IMR-90 (cell line): ENCODE measurements at regions not wholly inside any gene's neighbourhood (a gene's known extent, or its start where the extent isn't known, plus 50 kb on each side); places are given as distances from the start of the nearest gene placed in this dataset.

Source experiments
- ATAC-seq: fragments of 200-7000 bp; cut with Tn5 transposase; 2 replicates; pipeline ENCODE4 v1.9.1; 2020; ENCODE audit warnings: low read depth, mild to moderate bottlenecking, moderate library complexity
- BruUV-seq: library from RNA; stranded (reverse); fragments of 400-500 nt; replicated peaks from 2 replicates; lab custom pipeline; 2021; lab: Mats Ljungman, UMichigan
- CTCF ChIA-PET: fragments of 300-600 bp; formaldehyde crosslinking; extraction: SDS; loops from one replicate; lab custom pipeline; 2021; ENCODE audit warnings: antibody characterized with exemption; lab: Yijun Ruan, JAX
- POLR2A ChIA-PET: fragments of 300-600 bp; sonication (Branson Sonifier 250); formaldehyde crosslinking; loops from one replicate; lab custom pipeline; 2022; ENCODE audit warnings: antibody characterized with exemption; ENCODE audit not compliant: unreplicated experiment; lab: Charles Lee
- DNase-seq: peaks from one replicate; pipeline ENCODE4 v3.0.0; 2013
- H2AFZ ChIP-seq: replicated peaks from 2 replicates; pipeline ENCODE3; 2013; ENCODE audit warnings: low read length, mild to moderate bottlenecking; ENCODE audit not compliant: poor library complexity
- H2AK5ac ChIP-seq: 2 replicates; pipeline ENCODE4 v1.6.1; 2013; ENCODE audit warnings: low read depth, low read length, inconsistent platforms
- H2AK9ac ChIP-seq: replicated peaks from 2 replicates; pipeline ENCODE3; 2013; ENCODE audit warnings: mild to moderate bottlenecking, low read depth, low read length, moderate library complexity; ENCODE audit not compliant: poor library complexity
- H2BK120ac ChIP-seq: 2 replicates; pipeline ENCODE4 v1.6.1; 2013; ENCODE audit warnings: low read depth, low read length, inconsistent platforms
- H2BK15ac ChIP-seq: 3 replicates; pipeline ENCODE4 v1.6.1; 2013; ENCODE audit warnings: low read depth, low read length, inconsistent platforms
- H2BK20ac ChIP-seq: 2 replicates; pipeline ENCODE4 v1.6.1; 2013; ENCODE audit warnings: low read depth, mild to moderate bottlenecking, inconsistent platforms, low read length, moderate library complexity
- H2BK5ac ChIP-seq: 2 replicates; pipeline ENCODE4 v1.6.1; 2013; ENCODE audit warnings: mild to moderate bottlenecking, low read depth, low read length, inconsistent platforms; ENCODE audit not compliant: poor library complexity, severe bottlenecking
- H3K14ac ChIP-seq: replicated peaks from 2 replicates; pipeline ENCODE4 v1.6.1; 2013; ENCODE audit warnings: low read depth, low read length, inconsistent platforms
- H3K18ac ChIP-seq: 2 replicates; pipeline ENCODE4 v1.6.1; 2013; ENCODE audit warnings: low read depth, low read length, control low read depth
- H3K23ac ChIP-seq: 2 replicates; pipeline ENCODE4 v1.6.1; 2013; ENCODE audit warnings: low read depth, low read length, inconsistent platforms
- H3K27ac ChIP-seq: 2 replicates; pipeline ENCODE4 v1.5.1; 2013; ENCODE audit warnings: mild to moderate bottlenecking, control low read depth, low read length; ENCODE audit not compliant: insufficient read depth
- H3K27me3 ChIP-seq: 2 replicates; pipeline ENCODE4 v1.6.1; 2013; ENCODE audit warnings: low read length; ENCODE audit not compliant: control insufficient read depth, insufficient read depth
- H3K36me3 ChIP-seq: 2 replicates; pipeline ENCODE4 v1.6.1; 2013; ENCODE audit warnings: low read length, mixed read lengths; ENCODE audit not compliant: control insufficient read depth, insufficient read depth
- H3K4ac ChIP-seq: 2 replicates; pipeline ENCODE4 v1.6.1; 2013; ENCODE audit warnings: low read depth, low read length, inconsistent platforms
- H3K4me1 ChIP-seq: 2 replicates; pipeline ENCODE4 v1.6.1; 2013; ENCODE audit warnings: low read length, mixed read lengths; ENCODE audit not compliant: control insufficient read depth, insufficient read depth
- H3K4me2 ChIP-seq: 2 replicates; pipeline ENCODE4 v1.6.1; 2013; ENCODE audit warnings: low read depth, mild to moderate bottlenecking, control low read depth, low read length, moderate library complexity
- H3K4me3 ChIP-seq: 2 replicates; pipeline ENCODE4 v1.5.1; 2013; ENCODE audit warnings: low read depth, mild to moderate bottlenecking, control low read depth, low read length, moderate library complexity; ENCODE audit not compliant: insufficient read depth
- H3K56ac ChIP-seq: 2 replicates; pipeline ENCODE4 v1.6.1; 2013; ENCODE audit warnings: low read length, inconsistent platforms; ENCODE audit not compliant: insufficient read depth; ENCODE audit errors: extremely low read depth
- H3K79me1 ChIP-seq, 2 experiments: 2 replicates each; pipeline ENCODE4 v1.6.1; 2013; ENCODE audit warnings: low read length in 2 of 2, inconsistent platforms in 1 of 2, low read depth in 1 of 2
- H3K9ac ChIP-seq: 2 replicates; pipeline ENCODE4 v1.6.1; 2013; ENCODE audit warnings: low read depth, low read length, control low read depth
- H3K9me1 ChIP-seq: 2 replicates; pipeline ENCODE4 v1.6.1; 2013; ENCODE audit warnings: low read length, inconsistent platforms; ENCODE audit not compliant: insufficient read depth
- H3K9me3 ChIP-seq: 2 replicates; pipeline ENCODE4 v1.6.1; 2013; ENCODE audit warnings: low read length; ENCODE audit not compliant: control insufficient read depth, insufficient read depth
- H4K20me1 ChIP-seq: 2 replicates; pipeline ENCODE4 v1.6.1; 2013; ENCODE audit warnings: low read length, inconsistent platforms; ENCODE audit not compliant: insufficient read depth
- H4K5ac ChIP-seq: 2 replicates; pipeline ENCODE4 v1.6.1; 2013; ENCODE audit warnings: mild to moderate bottlenecking, low read depth, low read length, control low read depth
- H4K8ac ChIP-seq, 2 experiments: 2 replicates each; pipeline ENCODE4 v1.6.1; 2013; ENCODE audit warnings: low read depth in 2 of 2, low read length in 2 of 2, control low read depth in 1 of 2, inconsistent platforms in 1 of 2
- H4K91ac ChIP-seq: 2 replicates; pipeline ENCODE4 v1.6.1; 2013; ENCODE audit warnings: low read depth, low read length, inconsistent platforms; ENCODE audit not compliant: insufficient read depth
- BHLHE40 ChIP-seq: fragments of 150-350 bp; IDR thresholded peaks from 2 replicates; pipeline ENCODE4 v1.6.1; 2016; ENCODE audit warnings: mild to moderate bottlenecking, low read depth, low read length
- CHD1 ChIP-seq: IDR thresholded peaks from 2 replicates; pipeline ENCODE4 v1.6.1; 2012; ENCODE audit warnings: low read depth, low read length, improper control_type of control experiment
- CTCF ChIP-seq: conservative IDR thresholded peaks from 2 replicates; pipeline ENCODE4 v1.5.1; 2012; ENCODE audit warnings: mild to moderate bottlenecking, low read depth, low read length, improper control_type of control experiment
- FOS ChIP-seq: fragments of 150-350 bp; IDR thresholded peaks from 2 replicates; pipeline ENCODE4 v1.6.1; 2016; ENCODE audit warnings: low read depth, low read length
- MAFK ChIP-seq: IDR thresholded peaks from 2 replicates; pipeline ENCODE4 v1.6.1; 2012; ENCODE audit warnings: low read depth, low read length, improper control_type of control experiment
- MAZ ChIP-seq: IDR thresholded peaks from 2 replicates; pipeline ENCODE4 v1.6.1; 2012; ENCODE audit warnings: low read depth, mild to moderate bottlenecking, low read length, improper control_type of control experiment, moderate library complexity, borderline replicate concordance
- MXI1 ChIP-seq: IDR thresholded peaks from 2 replicates; pipeline ENCODE4 v1.6.1; 2012; ENCODE audit warnings: low read depth, mild to moderate bottlenecking, low read length, moderate library complexity, borderline replicate concordance
- NFE2L2 ChIP-seq: fragments of 150-350 bp; IDR thresholded peaks from 2 replicates; pipeline ENCODE4 v1.6.1; 2016; ENCODE audit warnings: low read depth, mild to moderate bottlenecking, low read length
- POLR2A ChIP-seq: IDR thresholded peaks from 2 replicates; pipeline ENCODE4 v1.6.1; 2012; ENCODE audit warnings: mild to moderate bottlenecking, low read depth, low read length
- RAD21 ChIP-seq: IDR thresholded peaks from 2 replicates; pipeline ENCODE4 v1.6.1; 2012; ENCODE audit warnings: low read length, improper control_type of control experiment
- RCOR1 ChIP-seq: IDR thresholded peaks from 2 replicates; pipeline ENCODE4 v1.6.1; 2012; ENCODE audit warnings: mild to moderate bottlenecking, low read length, improper control_type of control experiment; ENCODE audit not compliant: insufficient replicate concordance
- RFX5 ChIP-seq: IDR thresholded peaks from 2 replicates; pipeline ENCODE4 v1.8.0; 2012; ENCODE audit warnings: low read depth, mild to moderate bottlenecking, low read length, moderate library complexity
- USF2 ChIP-seq: fragments of 150-350 bp; IDR thresholded peaks from 2 replicates; pipeline ENCODE4 v1.6.1; 2017; ENCODE audit warnings: mild to moderate bottlenecking, antibody characterized with exemption, low read length, low read depth
- WGBS, 2 experiments: methylation state at CpG; one replicate each; pipeline versions ENCODE4 v1.1.5 to v1.1.7; 2013; ENCODE audit warnings: missing lambda C conversion rate in 2 of 2; ENCODE audit not compliant: insufficient read length in 1 of 2; ENCODE audit errors: extremely low coverage in 2 of 2; 5-methylcytosine and 5-hydroxymethylcytosine counted together
- dilution Hi-C: fragments of 300-500 bp; cut with HindIII; formaldehyde crosslinking; loops from one replicate; pipeline ENCODE4 v1.14.3; 2018; ENCODE audit warnings: low sequenced_read_pairs; ENCODE audit not compliant: unreplicated experiment
- in situ Hi-C: fragments of 300-500 bp; cut with MboI; formaldehyde crosslinking; loops from 3 replicates; pipeline ENCODE4 v1.14.3; 2019; ENCODE audit warnings: low sequenced_read_pairs, inconsistent platforms, mixed read lengths
- intact Hi-C: fragments of 100-400 bp; cut with micrococcal nuclease; formaldehyde crosslinking; loops from 2 replicates; pipeline ENCODE4 v1.10.0; 2022

GRCh38 chr1:30273021-30273325 is 450.4 kb downstream of the MATN1 start:
- dilution Hi-C loops, result no loop called here
- H4K5ac ChIP-seq, result no peak overlapping the region
- ChIA-PET POLR2A (no interaction called here), CTCF (no interaction called here)
- no peak for TF ChIP-seq NFE2L2
- no peak for TF ChIP-seq RFX5
- TF ChIP-seq FOS, result no peak
- no peak for TF ChIP-seq CHD1
- no peak for TF ChIP-seq RAD21
- no peak for TF ChIP-seq MAFK
- no peak for TF ChIP-seq CTCF
- no peak for TF ChIP-seq MAZ
- no peak for TF ChIP-seq POLR2A
- TF ChIP-seq RCOR1, result no peak
- TF ChIP-seq USF2, result no peak
- no peak for TF ChIP-seq BHLHE40
- no peak for TF ChIP-seq MXI1
- H3K4me2 ChIP-seq, result no peak overlapping the region
- in situ Hi-C loops, result no loop called here
- ATAC-seq (no peak), DNase-seq (no peak)
- no peak overlapping the region for H3K56ac ChIP-seq
- WGBS, 2 experiments, result no CpG with 5 or more reads among the region's 1 CpG
- H4K91ac ChIP-seq, result no peak overlapping the region
- no peak overlapping the region for H3K18ac ChIP-seq
- no peak overlapping the region for H2AFZ ChIP-seq
- H3K4me1 ChIP-seq, result no peaks in the 10 kb centered on the region
- no peak overlapping the region for H2BK20ac ChIP-seq
- H4K8ac ChIP-seq, result no peak overlapping the region
- no peak overlapping the region for H3K14ac ChIP-seq
- no peak overlapping the region for H2BK5ac ChIP-seq
- no peak overlapping the region for H2BK120ac ChIP-seq
- no peak overlapping the region for H3K27ac ChIP-seq
- no peaks in the 10 kb centered on the region for H4K20me1 ChIP-seq
- no peak overlapping the region for H3K4ac ChIP-seq
- no peak overlapping the region for H3K23ac ChIP-seq
- H2BK15ac ChIP-seq, result no peak overlapping the region
- no peaks in the 10 kb centered on the region for H3K27me3 ChIP-seq
- H3K9ac ChIP-seq, result no peak overlapping the region
- H3K79me1 ChIP-seq, result no peaks in the 10 kb centered on the region
- no peak overlapping the region for H2AK9ac ChIP-seq
- no peaks in the 10 kb centered on the region for H3K9me1 ChIP-seq
- H3K4me3 ChIP-seq, result no peak overlapping the region
- intact Hi-C loops, result no loop called here
- H2AK5ac ChIP-seq, result no peak overlapping the region
- no TSS peak for BruUV-seq
- no peaks in the 10 kb centered on the region for H3K36me3 ChIP-seq
- H3K9me3 ChIP-seq, result no peaks in the 10 kb centered on the region
